NCI-H2107 treated with DMSO at 0.1 percent for 48 hours (cell line): ENCODE measurements at regions not wholly inside any gene's neighbourhood (a gene's known extent, or its start where the extent isn't known, plus 50 kb on each side); places are given as distances from the start of the nearest gene placed in this dataset.
"Not testable (repeated sequence)": the region's sequence is repeated elsewhere in the genome, so short reads cannot be mapped to it uniquely, and the experiment has no call there.

ENCODE experiments used
- DNase-seq: peaks from one replicate; lab custom pipeline; 2025; ENCODE audit not compliant: unreplicated experiment; lab: John Stamatoyannopoulos, UW

DNA sequence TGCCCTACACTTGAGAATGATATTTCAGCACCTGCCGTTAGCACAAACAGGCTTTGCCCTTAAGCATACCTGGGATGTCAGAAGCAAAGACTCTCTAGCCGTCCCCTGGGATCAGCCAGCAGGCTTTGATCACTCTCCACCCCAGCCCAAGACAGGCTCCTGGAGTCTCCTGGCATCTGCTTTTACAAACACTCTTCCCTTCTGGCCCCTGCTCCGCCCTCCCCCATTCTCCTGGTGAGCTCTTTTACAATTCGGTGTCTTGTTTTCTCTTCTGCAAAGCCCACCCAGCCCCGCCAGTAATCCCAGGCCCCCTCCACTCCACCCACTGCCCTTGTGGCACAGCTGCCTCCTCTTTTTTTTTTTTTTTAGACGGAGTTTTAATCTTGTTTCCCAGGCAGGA lies 50.4 kb downstream of the KATNIP start:
- no peak for DNase-seq

GRCh38 chr16:27602103-27602502 lies 52.2 kb downstream of the KATNIP start:
- no peak for DNase-seq

GRCh38 chr16:27605500-27606106 lies 55.7 kb downstream of the KATNIP start:
- peak; percentile 70 for DNase-seq

DNA sequence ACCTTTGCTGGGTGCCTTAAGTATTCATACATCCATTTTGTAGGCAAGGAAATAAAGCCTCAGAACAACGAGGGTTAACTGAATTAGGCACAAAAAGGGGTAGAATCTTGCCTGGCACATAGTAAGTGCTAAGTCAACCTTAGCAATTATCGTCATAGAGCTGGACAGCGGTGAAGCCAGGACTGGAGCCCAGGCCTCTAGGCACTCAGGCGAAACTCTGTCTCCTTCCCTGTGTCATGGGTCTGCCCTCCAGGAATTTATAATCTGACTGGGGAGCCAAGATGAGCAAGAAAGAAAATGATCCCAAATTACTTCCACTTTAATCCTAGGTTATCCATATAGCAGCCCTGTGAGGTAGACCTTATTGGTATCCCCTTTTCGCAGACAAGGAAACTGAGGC lies 61.4 kb downstream of the KATNIP start:
- DNase-seq, result no peak

GRCh38 chr16:27613238-27613791 lies 63.4 kb downstream of the KATNIP start:
- DNase-seq, result no peak

DNA sequence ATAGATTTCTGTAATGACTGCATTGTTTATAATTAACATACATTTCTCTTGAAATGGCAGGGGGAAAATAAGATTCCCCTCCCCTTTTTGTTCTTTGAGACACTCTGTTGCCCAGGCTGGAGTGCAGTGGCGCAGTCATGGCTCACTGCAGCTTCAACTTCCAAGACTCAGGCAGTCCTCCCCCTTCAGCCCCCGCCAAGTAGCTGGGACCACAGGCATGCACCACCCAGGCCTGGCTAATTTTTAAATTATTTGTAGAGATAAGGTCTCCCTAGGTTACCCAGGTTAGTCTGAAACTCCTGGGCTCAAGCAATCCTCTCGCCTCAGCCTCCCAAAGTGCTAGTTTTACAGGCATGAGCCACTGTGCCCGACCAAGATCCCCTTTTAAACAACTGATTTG lies 67.7 kb downstream of the KATNIP start:
- DNase-seq, result no peak

- no peak for DNase-seq
These were observed 68.2 kb downstream of the KATNIP start for GRCh38 chr16:27618165-27618564.

- DNase-seq, result peak; percentile 58
These were observed 68.8 kb downstream of the KATNIP start for GRCh38 chr16:27618606-27619327.

GRCh38 chr16:27620541-27620940 lies 70.6 kb downstream of the KATNIP start:
- DNase-seq, result no peak

GRCh38 chr16:27624154-27625049 lies 74.5 kb downstream of the KATNIP start:
- no peak for DNase-seq

DNA sequence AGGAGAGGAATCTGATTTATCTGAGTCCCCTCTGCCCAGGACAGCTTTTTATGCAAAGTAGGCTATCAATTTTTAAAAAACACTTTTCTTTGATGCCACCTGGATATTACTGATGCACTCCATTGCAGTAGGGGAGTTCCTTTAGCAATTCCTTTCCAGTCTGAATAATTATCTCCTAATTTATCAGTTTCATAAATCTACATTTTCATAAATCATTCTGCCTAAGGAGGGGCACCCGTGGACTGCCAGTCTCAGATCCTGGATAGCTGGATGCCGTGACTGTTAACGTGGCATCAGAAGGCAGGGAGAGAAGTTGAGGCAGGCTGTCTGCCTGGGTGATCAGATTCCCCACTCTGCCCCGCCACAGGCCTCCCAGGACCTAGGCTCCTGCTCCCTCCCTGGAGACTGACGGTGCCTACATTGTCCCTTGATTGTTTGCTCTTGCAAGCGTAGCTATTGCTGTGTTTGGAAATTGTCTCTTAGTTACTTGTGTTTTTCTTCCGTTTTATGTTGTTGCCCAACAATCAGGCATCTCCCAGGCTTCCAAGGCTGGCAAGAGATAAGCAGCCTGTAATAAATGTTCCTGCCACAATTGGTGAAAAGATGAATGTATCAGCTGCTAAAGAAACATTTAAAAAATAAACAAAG lies 75.2 kb downstream of the KATNIP start:
- DNase-seq, result peak; percentile 14

- no peak for DNase-seq
These were observed 77.2 kb downstream of the KATNIP start for GRCh38 chr16:27627136-27627535.

GRCh38 chr16:27628241-27628942 lies 78.4 kb downstream of the KATNIP start:
- no peak for DNase-seq

DNA sequence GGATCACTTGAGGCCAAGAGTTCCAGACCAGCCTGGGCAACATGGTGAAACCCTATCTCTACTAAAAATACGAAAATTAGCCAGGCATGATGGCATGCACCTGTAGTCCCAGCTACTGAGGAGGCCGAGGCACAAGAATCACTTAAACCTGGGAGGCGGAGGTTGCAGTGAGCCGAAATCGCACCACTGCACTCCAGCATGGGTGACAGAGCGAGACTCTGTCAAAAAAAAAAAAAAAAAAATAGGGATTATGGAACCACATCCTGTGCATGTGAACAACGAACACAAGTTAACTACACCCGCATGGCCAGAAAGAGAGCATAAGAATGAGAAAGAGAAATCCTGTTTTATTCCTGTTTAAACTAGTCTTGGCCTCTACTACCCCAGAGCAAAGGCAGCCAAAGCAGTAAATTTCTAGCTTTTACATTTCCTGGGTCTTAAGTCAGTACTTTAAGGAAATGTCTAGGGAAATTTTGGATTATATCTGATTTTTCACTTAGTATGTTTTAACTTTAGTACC lies 79.1 kb downstream of the KATNIP start:
- DNase-seq, result not testable (repeated sequence)

DNA sequence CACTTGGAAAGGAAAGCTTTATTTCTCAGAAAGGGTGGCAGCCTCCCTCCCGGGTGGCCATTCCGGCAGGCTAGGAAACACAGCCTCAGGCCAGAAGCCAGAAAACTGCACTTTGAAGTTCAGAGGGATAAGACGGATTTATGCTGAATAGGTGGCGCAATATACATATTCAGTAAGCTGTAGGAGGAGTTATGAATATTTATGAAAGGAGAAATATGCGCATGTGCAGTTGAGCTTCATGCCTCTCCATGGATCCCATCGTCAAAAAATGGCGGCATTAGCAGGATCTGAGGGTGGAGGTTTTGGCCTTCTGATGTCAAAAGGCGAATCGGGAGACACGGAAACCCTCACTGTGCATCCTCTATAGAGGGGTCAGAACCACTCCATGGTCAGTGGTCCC lies 82.3 kb downstream of the KATNIP start:
- no peak for DNase-seq

GRCh38 chr16:27633221-27633620 lies 83.3 kb downstream of the KATNIP start:
- DNase-seq, result no peak

DNA sequence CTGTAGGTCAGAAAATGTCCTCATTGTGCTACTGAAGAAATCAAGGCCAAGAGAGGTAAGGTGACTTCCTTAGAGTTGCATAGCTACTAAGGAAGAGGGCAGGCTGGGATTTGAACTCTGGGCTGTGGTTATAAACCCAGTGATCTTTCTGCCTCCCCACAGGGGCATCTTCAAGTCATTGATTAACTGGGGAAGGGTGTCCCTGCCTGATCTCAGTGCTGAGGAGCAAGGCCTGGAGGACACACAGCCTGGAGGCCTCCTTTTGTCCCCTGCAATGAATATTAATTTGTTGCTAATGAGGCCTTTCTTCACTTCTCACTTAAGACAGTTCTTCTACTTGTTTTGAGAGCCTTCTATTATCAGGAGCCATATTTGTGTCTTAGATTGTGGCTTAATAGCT lies 83.8 kb downstream of the KATNIP start:
- no peak for DNase-seq

DNA sequence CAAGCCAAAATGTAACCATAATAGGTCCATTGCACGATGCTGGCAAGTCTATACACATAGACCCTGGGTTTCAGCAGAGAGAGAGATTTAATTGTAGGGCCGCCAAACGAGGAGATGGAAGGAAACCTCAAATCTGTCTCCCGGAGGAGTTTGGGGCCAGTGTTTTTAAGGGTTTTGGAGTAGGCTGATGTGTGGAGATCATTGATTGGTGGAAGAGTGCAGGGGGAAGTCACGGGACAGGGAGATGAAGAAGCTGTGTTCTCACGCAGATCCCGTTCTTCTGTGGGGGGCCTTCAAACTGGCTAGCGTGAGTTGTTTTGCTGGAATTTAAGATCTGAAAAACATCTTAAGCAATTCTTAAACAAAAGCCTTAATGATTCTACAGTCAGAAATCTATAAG lies 84.8 kb downstream of the KATNIP start:
- DNase-seq, result no peak

- DNase-seq, result no peak
These were observed 86.7 kb downstream of the KATNIP start for GRCh38 chr16:27636453-27637240.
